Right cardiac atrium (tissue), 5 donors: ENCODE measurements at regions not wholly inside any gene's neighbourhood (a gene's known extent, or its start where the extent isn't known, plus 50 kb on each side); places are given as distances from the start of the nearest gene placed in this dataset.

Experiments
- ATAC-seq, 2 donors: fragments of 200-7000 bp; cut with Tn5 transposase; one replicate each; pipeline versions ENCODE4 v1.8.0 to v1.9.1; 2020; ENCODE audit warnings: moderate library complexity in 2 of 2, mild to moderate bottlenecking in 1 of 2
- DNase-seq, 3 donors: peaks; one replicate each; pipeline ENCODE4 v3.0.0-alpha.2; 2020
- H3K27ac ChIP-seq: one replicate; pipeline ENCODE4 v1.5.1; 2013; ENCODE audit warnings: mild to moderate bottlenecking, low read length, control low read depth, moderate library complexity
- H3K27me3 ChIP-seq: one replicate; pipeline ENCODE4 v1.6.1; 2013; ENCODE audit not compliant: control insufficient read depth, insufficient read depth
- H3K4me1 ChIP-seq: one replicate; pipeline ENCODE4 v1.6.1; 2013; ENCODE audit warnings: low read length; ENCODE audit not compliant: control insufficient read depth, insufficient read depth
- H3K4me3 ChIP-seq: one replicate; pipeline ENCODE4 v1.5.1; 2013; ENCODE audit warnings: low read length, control low read depth
- H3K9me3 ChIP-seq: one replicate; pipeline ENCODE4 v1.6.1; 2013; ENCODE audit warnings: low read length; ENCODE audit not compliant: control insufficient read depth
- WGBS: extraction: QIAGEN DNeasy Blood & Tissue Kit; methylation state at CpG from one replicate; pipeline ENCODE4 v1.1.7; 2013; 5-methylcytosine and 5-hydroxymethylcytosine counted together
- intact Hi-C, 4 donors: fragments of 100-400 bp; cut with DNase I; formaldehyde crosslinking; loops; one replicate each; pipeline versions ENCODE4 v1.11.0 to v1.14.0; 2022 to 2023
- donor health status: healthy with polysubstance abuse.
- donor health status: DM: no; HTN: yes; CAD: no.
- donor health status: DM: no; HTN: no; CAD: no.
- donor health status: DM: no; HTN: yes; CAD: no; lungs with severe emphysema.
- donor health status: DM: yes; HTN: yes; CAD: no.

GRCh38 chr5:31137676-31138075, 55.8 kb upstream of the CDH6 start:
- DNase-seq: no peak
- Histone ChIP-seq H3K4me1 (no peaks in the 10 kb centered on the region), H3K4me3 (no peak overlapping the region), H3K27ac (no peak overlapping the region), H3K9me3 (peaks cover 1% of the 10 kb centered on the region), H3K27me3 (no peaks in the 10 kb centered on the region)
- intact Hi-C loops: no loop called here
- WGBS: 74% methylated on average over 2 of the region's 2 CpGs
- no peak for ATAC-seq

GRCh38 chr5:31135542-31135941, 57.9 kb upstream of the CDH6 start:
- Histone ChIP-seq H3K4me3 (no peak overlapping the region), H3K4me1 (no peaks in the 10 kb centered on the region), H3K9me3 (peaks cover 1% of the 10 kb centered on the region), H3K27me3 (no peaks in the 10 kb centered on the region), H3K27ac (no peak overlapping the region)
- DNase-seq (no peak), ATAC-seq (no peak)
- WGBS: 89% methylated on average over 5 of the region's 5 CpGs
- intact Hi-C loops: no loop called here

GRCh38 chr5:31133488-31133887, 60.0 kb upstream of the CDH6 start:
- no peak overlapping the region for H3K4me3 ChIP-seq
- WGBS: 37% methylated on average over 4 of the region's 4 CpGs
- ATAC-seq (no peak), DNase-seq (no peak)
- intact Hi-C loops: no loop called here
- H3K9me3 ChIP-seq: peaks cover 1% of the 10 kb centered on the region
- H3K27ac ChIP-seq: no peak overlapping the region
- no peaks in the 10 kb centered on the region for H3K4me1 ChIP-seq
- H3K27me3 ChIP-seq: no peaks in the 10 kb centered on the region

GRCh38 chr5:31131381-31131891, 62.0 kb upstream of the CDH6 start:
- H3K9me3 ChIP-seq: no peaks in the 10 kb centered on the region
- intact Hi-C loops: no loop called here
- 68% methylated on average over 10 of the region's 10 CpGs for WGBS
- no peaks in the 10 kb centered on the region for H3K27me3 ChIP-seq
- H3K4me3 ChIP-seq: no peak overlapping the region
- no peak for DNase-seq
- no peak overlapping the region for H3K27ac ChIP-seq
- H3K4me1 ChIP-seq: no peaks in the 10 kb centered on the region
- ATAC-seq: no peak

GRCh38 chr5:31130676-31131075, 62.8 kb upstream of the CDH6 start:
- Histone ChIP-seq H3K9me3 (no peaks in the 10 kb centered on the region), H3K27me3 (no peaks in the 10 kb centered on the region), H3K4me3 (no peak overlapping the region), H3K4me1 (no peaks in the 10 kb centered on the region), H3K27ac (no peak overlapping the region)
- intact Hi-C loops: no loop called here
- WGBS: 64% methylated on average over 2 of the region's 2 CpGs
- no peak for DNase-seq
- no peak for ATAC-seq

- no peak for ATAC-seq
- 86% methylated on average over 5 of the region's 5 CpGs for WGBS
Observed at GRCh38 chr5:31124651-31125305, 68.7 kb upstream of the CDH6 start.

GRCh38 chr5:31124026-31124425, 69.5 kb upstream of the CDH6 start:
- Histone ChIP-seq H3K27me3 (no peaks in the 10 kb centered on the region), H3K4me1 (no peaks in the 10 kb centered on the region), H3K4me3 (no peak overlapping the region), H3K9me3 (no peaks in the 10 kb centered on the region), H3K27ac (no peak overlapping the region)
- DNase-seq: no peak
- 93% methylated on average over 1 of the region's 1 CpG for WGBS
- intact Hi-C loops: no loop called here
- ATAC-seq: no peak

More at GRCh38 chr5:31124651-31125305, 68.7 kb upstream of the CDH6 start:
- DNase-seq: no peak
- Histone ChIP-seq H3K27me3 (no peaks in the 10 kb centered on the region), H3K27ac (no peak overlapping the region), H3K4me1 (no peaks in the 10 kb centered on the region), H3K4me3 (no peak overlapping the region), H3K9me3 (no peaks in the 10 kb centered on the region)
- intact Hi-C loops: no loop called here

GRCh38 chr5:31122998-31123951, 70.2 kb upstream of the CDH6 start:
- Histone ChIP-seq H3K4me3 (no peak overlapping the region), H3K27me3 (no peaks in the 10 kb centered on the region), H3K4me1 (no peaks in the 10 kb centered on the region), H3K9me3 (no peaks in the 10 kb centered on the region), H3K27ac (no peak overlapping the region)
- ATAC-seq: no peak
- 55% methylated on average over 4 of the region's 4 CpGs for WGBS
- DNase-seq: no peak
- intact Hi-C loops: no loop called here

GRCh38 chr5:31121224-31121623, 72.3 kb upstream of the CDH6 start:
- Histone ChIP-seq H3K4me1 (no peaks in the 10 kb centered on the region), H3K27me3 (no peaks in the 10 kb centered on the region), H3K27ac (no peak overlapping the region), H3K4me3 (no peak overlapping the region), H3K9me3 (no peaks in the 10 kb centered on the region)
- intact Hi-C loops: no loop called here
- 89% methylated on average over 2 of the region's 2 CpGs for WGBS
- ATAC-seq (no peak), DNase-seq (no peak)

- DNase-seq (no peak), ATAC-seq (no peak)
- 89% methylated on average over 3 of the region's 3 CpGs for WGBS
- Histone ChIP-seq H3K4me3 (no peak overlapping the region), H3K27me3 (no peaks in the 10 kb centered on the region), H3K27ac (no peak overlapping the region), H3K9me3 (no peaks in the 10 kb centered on the region), H3K4me1 (no peaks in the 10 kb centered on the region)
- intact Hi-C loops: no loop called here
Observed at GRCh38 chr5:31120642-31120948, 72.9 kb upstream of the CDH6 start.

- Histone ChIP-seq H3K4me1 (no peaks in the 10 kb centered on the region), H3K27me3 (no peaks in the 10 kb centered on the region), H3K9me3 (peaks cover 2% of the 10 kb centered on the region), H3K27ac (no peak overlapping the region), H3K4me3 (no peak overlapping the region)
- DNase-seq (no peak), ATAC-seq (no peak)
- intact Hi-C loops: no loop called here
- 76% methylated on average over 7 of the region's 7 CpGs for WGBS
Observed at GRCh38 chr5:31119938-31120641, 73.4 kb upstream of the CDH6 start.
